ENCODE measurements at regions not wholly inside any gene's neighbourhood (a gene's known extent, or its start where the extent isn't known, plus 50 kb on each side); places are given as distances from the start of the nearest gene placed in this dataset.

Small RNA genes lying in the stretch of these regions (microRNA-seq; reads per million reads assigned to microRNA genes)
- gene MIRLET7A1: 150 reads per million, percentile 59 among the genes with 10 or more reads in this experiment
- gene MIRLET7D: 4,883 reads per million, percentile 92 among the genes with 10 or more reads in this experiment
- gene MIRLET7F1: 185 reads per million, percentile 63 among the genes with 10 or more reads in this experiment
